GM12878 (cell line): ENCODE measurements at regions not wholly inside any gene's neighbourhood (a gene's known extent, or its start where the extent isn't known, plus 50 kb on each side); places are given as distances from the start of the nearest gene placed in this dataset.
A peak's percentile ranks its signal among the peaks of the same experiment; 100 is the strongest.

Experiments used
- ATAC-seq: fragments of 200-7000 bp; cut with Tn5 transposase; 3 replicates; pipeline ENCODE4 v1.9.1; 2020; ENCODE audit warnings: mild to moderate bottlenecking, moderate library complexity
- BruUV-seq: library from RNA; stranded (reverse); fragments of 400-500 nt; replicated peaks from 2 replicates; lab custom pipeline; 2021; lab: Mats Ljungman, UMichigan
- CTCF ChIA-PET: fragments of 300-600 bp; sonication (Branson Sonifier 250); formaldehyde crosslinking; extraction: SDS; loops from one replicate; lab custom pipeline; 2021; ENCODE audit warnings: inconsistent platforms; lab: Yijun Ruan, JAX
- POLR2A ChIA-PET: fragments of 350-600 bp; formaldehyde crosslinking; extraction: SDS; loops from one replicate; lab custom pipeline; 2021; ENCODE audit warnings: inconsistent platforms; lab: Charles Lee
- RAD21 ChIA-PET: fragments of 300-600 bp; sonication (Branson Sonifier 250); formaldehyde crosslinking; loops from one replicate; lab custom pipeline; 2023; ENCODE audit warnings: antibody characterized with exemption; ENCODE audit not compliant: unreplicated experiment; lab: Charles Lee
- SMC1A ChIA-PET: fragments of 300-600 bp; sonication (Branson Sonifier 250); formaldehyde crosslinking; loops from one replicate; lab custom pipeline; 2023; ENCODE audit not compliant: unreplicated experiment, uncharacterized antibody; lab: Charles Lee
- DNase-seq: peaks from one replicate; pipeline ENCODE4 v3.0.0-alpha.2; 2011; ENCODE audit warnings: low read depth, low spot score
- FAIRE-seq: peaks from 3 replicates; lab custom pipeline; 2011; peaks lifted over from hg19 to GRCh38; lab: Jason Lieb, UNC
- H2AFZ ChIP-seq: 2 replicates; pipeline ENCODE4 v1.6.0; 2011; ENCODE audit warnings: low read depth, low read length, control low read depth; ENCODE audit not compliant: control insufficient read depth
- H3K27ac ChIP-seq: 2 replicates; pipeline ENCODE4 v1.5.1; 2011; ENCODE audit warnings: control low read depth; ENCODE audit not compliant: control insufficient read depth, insufficient read depth
- H3K27me3 ChIP-seq, 2 experiments: replicated peaks in 1 of 2; 2 replicates each; pipeline versions ENCODE4 v1.6.0 to v1.6.1; 2011; ENCODE audit warnings: low read length in 1 of 2; ENCODE audit not compliant: control insufficient read depth in 2 of 2, insufficient read depth in 2 of 2
- H3K36me3 ChIP-seq, 2 experiments: 2 replicates each; pipeline ENCODE4 v1.5.1; 2011; ENCODE audit warnings: low read length in 1 of 2; ENCODE audit not compliant: control insufficient read depth in 2 of 2, insufficient read depth in 2 of 2
- H3K4me1 ChIP-seq: 2 replicates; pipeline ENCODE4 v1.6.1; 2011; ENCODE audit warnings: mild to moderate bottlenecking, low read length, moderate library complexity, mixed read lengths; ENCODE audit not compliant: control insufficient read depth, insufficient read depth
- H3K4me2 ChIP-seq: 2 replicates; pipeline ENCODE4 v1.6.0; 2011; ENCODE audit warnings: control low read depth; ENCODE audit not compliant: control insufficient read depth, insufficient read depth
- H3K4me3 ChIP-seq: fragments of 200-600 bp; sonication (generic); 2 replicates; pipeline ENCODE4 v1.5.1; 2016
- H3K79me2 ChIP-seq: 2 replicates; pipeline ENCODE4 v1.6.0; 2011; ENCODE audit warnings: low read length; ENCODE audit not compliant: control insufficient read depth, insufficient read depth
- H3K9ac ChIP-seq: 2 replicates; pipeline ENCODE4 v1.8.0; 2011; ENCODE audit warnings: low read length, control low read depth, mixed read lengths; ENCODE audit not compliant: control insufficient read depth, insufficient read depth
- H3K9me3 ChIP-seq: replicated peaks from 3 replicates; pipeline ENCODE4 v1.5.1; 2011; ENCODE audit warnings: mild to moderate bottlenecking, low read length; ENCODE audit not compliant: control insufficient read depth, insufficient read depth
- H4K20me1 ChIP-seq: 2 replicates; pipeline ENCODE4 v1.6.0; 2011; ENCODE audit not compliant: control insufficient read depth, insufficient read depth
- ESRRA ChIP-seq: IDR thresholded peaks from 2 replicates; pipeline ENCODE4 v1.6.1; 2012; ENCODE audit warnings: mild to moderate bottlenecking, low read length, improper control_type of control experiment
- RB1 ChIP-seq: fragments of 450-650 bp; formaldehyde crosslinking; IDR thresholded peaks from 2 replicates; pipeline ENCODE4 v1.6.1; 2017; ENCODE audit warnings: mild to moderate bottlenecking, borderline replicate concordance
- SMAD1 ChIP-seq: fragments of 450-650 bp; IDR thresholded peaks from 2 replicates; pipeline ENCODE4 v1.6.1; 2018; ENCODE audit warnings: mild to moderate bottlenecking, low read depth; ENCODE audit not compliant: partially characterized antibody
- SPI1 ChIP-seq: IDR thresholded peaks from 2 replicates; pipeline ENCODE4 v1.6.1; 2011; ENCODE audit warnings: low read depth, mild to moderate bottlenecking, low read length, moderate library complexity, borderline replicate concordance; ENCODE audit not compliant: insufficient read depth
- SUPT20H ChIP-seq: IDR thresholded peaks from 2 replicates; pipeline ENCODE4 v1.6.1; 2011; ENCODE audit warnings: low read depth, mild to moderate bottlenecking, low read length, moderate library complexity, borderline replicate concordance; ENCODE audit not compliant: control insufficient read depth
- TCF12 ChIP-seq: IDR thresholded peaks from 2 replicates; pipeline ENCODE4 v1.6.1; 2011; ENCODE audit warnings: low read depth, mild to moderate bottlenecking, low read length
- WGBS: methylation state at CpG from one replicate; pipeline ENCODE4 v1.1.6; 2016; ENCODE audit warnings: low lambda C conversion rate; ENCODE audit not compliant: insufficient replicate concordance, insufficient coverage; ENCODE audit errors: missing lambda C conversion rate; 5-methylcytosine and 5-hydroxymethylcytosine counted together
- in situ Hi-C: fragments of 300-500 bp; cut with MboI; formaldehyde crosslinking; loops from 9 replicates; pipeline ENCODE4 v1.14.3; 2018; ENCODE audit warnings: mixed read lengths
- intact Hi-C: fragments of 100-400 bp; cut with micrococcal nuclease; formaldehyde crosslinking; loops from one replicate; pipeline ENCODE4 v1.14.2; 2022; ENCODE audit not compliant: unreplicated experiment

DNA sequence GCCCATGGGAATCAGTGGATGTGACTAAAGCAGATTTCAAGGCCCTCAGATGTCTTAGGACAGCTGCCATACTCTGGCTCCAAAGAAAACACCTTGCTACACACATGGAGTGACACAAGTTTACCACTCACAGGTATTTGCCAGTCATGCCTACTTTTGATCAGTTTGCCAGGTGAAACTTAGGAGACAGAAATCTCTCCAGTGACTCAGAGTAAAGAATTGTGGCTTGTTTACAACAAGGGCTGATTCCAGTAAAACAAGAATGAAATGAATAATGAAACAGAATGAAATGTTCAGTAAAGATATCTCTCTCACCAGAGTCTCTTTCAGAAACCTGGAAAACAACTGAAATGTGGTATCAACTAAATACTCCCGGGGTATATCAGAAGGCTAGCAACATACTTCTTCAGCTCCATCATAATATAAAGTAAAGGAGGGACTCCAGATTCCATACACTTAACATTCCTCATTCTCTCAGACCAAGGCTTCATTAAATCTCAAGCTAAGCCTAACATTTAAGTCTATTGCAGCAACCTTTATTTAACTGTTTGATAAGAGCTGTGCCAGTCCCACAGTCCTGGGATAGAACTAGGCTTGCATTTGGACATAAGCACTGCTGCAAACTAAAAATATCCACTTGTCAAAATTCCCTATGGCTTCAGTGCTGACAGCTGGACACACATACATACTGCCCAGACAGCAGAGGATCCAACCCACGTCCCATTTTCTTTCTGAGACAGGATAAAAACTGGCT, 143.3 kb downstream of the SIPA1L2 start (continued):
- TF ChIP-seq ESRRA (no peak), RB1 (no peak), SUPT20H (no peak), SMAD1 (no peak)

DNA sequence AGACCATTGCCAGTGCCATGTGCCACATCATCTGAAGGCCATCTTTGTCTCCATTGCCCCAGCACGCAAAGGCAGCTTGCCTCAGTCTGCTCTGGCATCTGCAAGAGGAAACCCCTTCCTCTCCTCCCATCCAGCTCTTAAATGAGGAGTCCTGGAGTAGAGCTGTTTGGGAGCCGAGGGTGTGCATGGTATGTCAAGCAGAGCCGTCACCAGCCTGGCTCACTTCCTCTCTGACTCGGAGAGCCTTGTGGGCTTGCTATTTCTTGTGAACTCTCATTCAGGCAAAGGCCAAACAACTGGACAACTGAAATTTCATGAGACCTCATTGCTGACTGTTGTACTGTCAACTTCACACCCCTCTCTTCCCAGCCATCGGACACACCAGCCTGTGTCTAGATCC, 143.9 kb downstream of the SIPA1L2 start:
- ChIA-PET RAD21 (no interaction called here), CTCF (no interaction called here), SMC1A (no interaction called here), POLR2A (no interaction called here)
- no peaks in the 10 kb centered on the region for H3K9me3 ChIP-seq
- in situ Hi-C loops (no loop called here), intact Hi-C loops (no loop called here)
- no peak overlapping the region for H3K27ac ChIP-seq
- H4K20me1 ChIP-seq, result no peaks in the 10 kb centered on the region
- H2AFZ ChIP-seq, result no peak overlapping the region
- ATAC-seq, result no peak
- H3K36me3 ChIP-seq, result no peaks in the 10 kb centered on the region
- no peaks in the 10 kb centered on the region for H3K4me1 ChIP-seq
- DNase-seq, result no peak
- no peak overlapping the region for H3K9ac ChIP-seq
- H3K27me3 ChIP-seq, result no peaks in the 10 kb centered on the region; a peak in 2 of 4 replicates
- TF ChIP-seq TCF12, result no peak
- TF ChIP-seq SPI1, result peak; percentile 19; the same call in 1 of the 2 replicates
- H3K79me2 ChIP-seq, result no peaks in the 10 kb centered on the region
- 10% methylated on average over 5 of the region's 5 CpGs for WGBS
- no peak overlapping the region for H3K4me3 ChIP-seq
- no TSS peak for BruUV-seq
- H3K4me2 ChIP-seq, result no peak overlapping the region
- FAIRE-seq, result no peak
